ENCODE measurements at regions not wholly inside any gene's neighbourhood (a gene's known extent, or its start where the extent isn't known, plus 50 kb on each side); places are given as distances from the start of the nearest gene placed in this dataset.

- Histone ChIP-seq H3K27ac (ENCODE audit: low read depth, low read length, poor library complexity, severe bottlenecking) (no peak overlapping the region), H4K20me1 (ENCODE audit: insufficient read depth, low read length) (no peaks in the 10 kb centered on the region), H3K79me2 (ENCODE audit: insufficient read depth, low read depth, low read length) (no peaks in the 10 kb centered on the region), H3K4me1 (ENCODE audit: insufficient read depth, low read length, poor library complexity, severe bottlenecking) (no peaks in the 10 kb centered on the region), H3K4me2 (ENCODE audit: low read length) (no peak overlapping the region), H3K9me2 (ENCODE audit: insufficient read depth, low read length) (no peaks in the 10 kb centered on the region), H3K4me3 (ENCODE audit: low read depth, low read length, poor library complexity, severe bottlenecking) (no peak overlapping the region), H3K9me3 (ENCODE audit: low read length) (peaks cover 23% of the 10 kb centered on the region; the same call in 1 of the 2 replicates), H3K36me3 (ENCODE audit: insufficient read depth, low read length) (no peaks in the 10 kb centered on the region), H2AFZ (ENCODE audit: low read length) (no peak overlapping the region)
- BruUV-seq (replicated peaks): no TSS peak
- intact Hi-C loops (cut with micrococcal nuclease; ENCODE audit: unreplicated experiment): no loop called here
- CTCF ChIA-PET (ENCODE audit: unreplicated experiment): no interaction called here
- POLR2A ChIA-PET: no interaction called here
- TF ChIP-seq EZH2phosphoT487 (IDR thresholded peaks at IDR 0.05; ENCODE audit: borderline replicate concordance, low read depth, low read length): no peak
- no peak for TF ChIP-seq CTCF (conservative IDR thresholded peaks at IDR 0.05; ENCODE audit: low read length)
- no peak for DNase-seq (ENCODE audit: low spot score)
Observed at GRCh38 chr16:50437769-50438437, 69.1 kb upstream of the BRD7 start.

- POLR2A ChIA-PET: no interaction called here
- 0 out of 2 replicates have a peak, but pooled peaks cover 10% of the 10 kb centered on the region for H3K9me3 ChIP-seq (ENCODE audit: low read length)
- H2AFZ ChIP-seq (ENCODE audit: low read length): no peak overlapping the region
- CTCF ChIA-PET (ENCODE audit: unreplicated experiment): no interaction called here
- no peaks in the 10 kb centered on the region for H3K9me2 ChIP-seq (ENCODE audit: insufficient read depth, low read length)
- H3K4me3 ChIP-seq (ENCODE audit: low read depth, low read length, poor library complexity, severe bottlenecking): no peak overlapping the region
- DNase-seq (ENCODE audit: low spot score): no peak
- TF ChIP-seq CTCF (conservative IDR thresholded peaks at IDR 0.05; ENCODE audit: low read length) (no peak), EZH2phosphoT487 (IDR thresholded peaks at IDR 0.05; ENCODE audit: borderline replicate concordance, low read depth, low read length) (no peak)
- H3K4me2 ChIP-seq (ENCODE audit: low read length): no peak overlapping the region
- no peaks in the 10 kb centered on the region for H3K36me3 ChIP-seq (ENCODE audit: insufficient read depth, low read length)
- no peaks in the 10 kb centered on the region for H4K20me1 ChIP-seq (ENCODE audit: insufficient read depth, low read length)
- no peaks in the 10 kb centered on the region for H3K4me1 ChIP-seq (ENCODE audit: insufficient read depth, low read length, poor library complexity, severe bottlenecking)
- intact Hi-C loops (cut with micrococcal nuclease; ENCODE audit: unreplicated experiment): no loop called here
- H3K79me2 ChIP-seq (ENCODE audit: insufficient read depth, low read depth, low read length): no peaks in the 10 kb centered on the region
- H3K27ac ChIP-seq (ENCODE audit: low read depth, low read length, poor library complexity, severe bottlenecking): no peak overlapping the region
- no TSS peak for BruUV-seq (replicated peaks)
Observed at GRCh38 chr16:50436271-50436670, 67.5 kb upstream of the BRD7 start.

- no peaks in the 10 kb centered on the region for H4K20me1 ChIP-seq (ENCODE audit: insufficient read depth, low read length)
- no peaks in the 10 kb centered on the region for H3K79me2 ChIP-seq (ENCODE audit: insufficient read depth, low read depth, low read length)
- DNase-seq (ENCODE audit: low spot score): no peak
- no TSS peak for BruUV-seq (replicated peaks)
- H3K27ac ChIP-seq (ENCODE audit: low read depth, low read length, poor library complexity, severe bottlenecking): no peak overlapping the region
- H3K9me3 ChIP-seq (ENCODE audit: low read length): 0 out of 2 replicates have a peak, but pooled peaks cover 10% of the 10 kb centered on the region
- H2AFZ ChIP-seq (ENCODE audit: low read length): no peak overlapping the region
- no peaks in the 10 kb centered on the region for H3K4me1 ChIP-seq (ENCODE audit: insufficient read depth, low read length, poor library complexity, severe bottlenecking)
- intact Hi-C loops (cut with micrococcal nuclease; ENCODE audit: unreplicated experiment): no loop called here
- no peaks in the 10 kb centered on the region for H3K36me3 ChIP-seq (ENCODE audit: insufficient read depth, low read length)
- no peak overlapping the region for H3K4me3 ChIP-seq (ENCODE audit: low read depth, low read length, poor library complexity, severe bottlenecking)
- ChIA-PET POLR2A (no interaction called here), CTCF (ENCODE audit: unreplicated experiment) (no interaction called here)
- no peaks in the 10 kb centered on the region for H3K9me2 ChIP-seq (ENCODE audit: insufficient read depth, low read length)
- no peak for TF ChIP-seq EZH2phosphoT487 (IDR thresholded peaks at IDR 0.05; ENCODE audit: borderline replicate concordance, low read depth, low read length)
- no peak for TF ChIP-seq CTCF (conservative IDR thresholded peaks at IDR 0.05; ENCODE audit: low read length)
- H3K4me2 ChIP-seq (ENCODE audit: low read length): no peak overlapping the region
Observed at GRCh38 chr16:50434872-50435478, 66.2 kb upstream of the BRD7 start.
